Choroid plexus epithelial cell (primary cell): ENCODE measurements at regions not wholly inside any gene's neighbourhood (a gene's known extent, or its start where the extent isn't known, plus 50 kb on each side); places are given as distances from the start of the nearest gene placed in this dataset.

Source experiments
- DNase-seq: peaks from one replicate; pipeline ENCODE4 v3.0.0-alpha.2; 2010; ENCODE audit warnings: low read depth
- H3K4me3 ChIP-seq: 2 replicates; pipeline ENCODE4 v1.5.1; 2011; ENCODE audit warnings: low read depth, mild to moderate bottlenecking, control low read depth, low read length, moderate library complexity
- TF ChIP-seq, protein P1 (sequence below): conservative IDR thresholded peaks from 2 replicates; pipeline ENCODE4 v1.5.1; 2011; ENCODE audit warnings: low read depth, mild to moderate bottlenecking, control low read depth, inconsistent platforms, low read length, moderate library complexity

DNA sequence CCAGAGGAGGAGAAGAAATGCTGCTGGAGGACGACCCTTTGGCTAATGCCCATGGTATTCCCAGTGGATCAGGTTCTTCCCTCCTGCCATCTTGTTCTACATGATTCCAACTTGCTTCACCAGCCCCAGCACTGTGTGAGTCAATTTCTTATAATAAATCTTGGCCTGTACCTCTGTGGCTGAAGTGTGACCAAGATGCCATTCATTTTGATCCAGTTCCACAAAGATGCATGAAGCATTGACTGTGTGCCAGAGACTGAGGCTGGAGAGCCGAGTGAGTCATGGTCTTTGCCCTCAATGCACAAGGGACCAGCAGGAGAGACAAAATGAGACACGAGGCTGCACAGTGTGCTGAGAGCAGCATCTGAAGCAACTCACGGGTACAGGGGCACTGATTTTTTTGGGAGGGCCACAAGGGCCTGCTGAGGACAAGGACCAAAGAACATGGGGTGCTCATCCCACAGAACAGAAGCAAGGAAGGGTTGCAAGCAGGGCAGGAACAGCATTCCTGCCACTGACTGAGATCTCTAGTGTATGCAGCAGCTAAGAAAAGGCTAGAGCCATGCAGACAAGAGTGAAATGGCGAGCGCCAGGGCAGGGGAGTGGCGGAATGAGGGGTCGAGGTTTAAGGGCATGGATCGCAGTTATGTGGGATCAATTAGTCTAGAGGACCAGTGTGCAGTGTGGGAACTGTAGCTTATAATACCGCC is 207.0 kb downstream of the THBS2 start:
- TF ChIP-seq, protein P1, sequence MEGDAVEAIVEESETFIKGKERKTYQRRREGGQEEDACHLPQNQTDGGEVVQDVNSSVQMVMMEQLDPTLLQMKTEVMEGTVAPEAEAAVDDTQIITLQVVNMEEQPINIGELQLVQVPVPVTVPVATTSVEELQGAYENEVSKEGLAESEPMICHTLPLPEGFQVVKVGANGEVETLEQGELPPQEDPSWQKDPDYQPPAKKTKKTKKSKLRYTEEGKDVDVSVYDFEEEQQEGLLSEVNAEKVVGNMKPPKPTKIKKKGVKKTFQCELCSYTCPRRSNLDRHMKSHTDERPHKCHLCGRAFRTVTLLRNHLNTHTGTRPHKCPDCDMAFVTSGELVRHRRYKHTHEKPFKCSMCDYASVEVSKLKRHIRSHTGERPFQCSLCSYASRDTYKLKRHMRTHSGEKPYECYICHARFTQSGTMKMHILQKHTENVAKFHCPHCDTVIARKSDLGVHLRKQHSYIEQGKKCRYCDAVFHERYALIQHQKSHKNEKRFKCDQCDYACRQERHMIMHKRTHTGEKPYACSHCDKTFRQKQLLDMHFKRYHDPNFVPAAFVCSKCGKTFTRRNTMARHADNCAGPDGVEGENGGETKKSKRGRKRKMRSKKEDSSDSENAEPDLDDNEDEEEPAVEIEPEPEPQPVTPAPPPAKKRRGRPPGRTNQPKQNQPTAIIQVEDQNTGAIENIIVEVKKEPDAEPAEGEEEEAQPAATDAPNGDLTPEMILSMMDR = no peak
- peak; percentile 32 for DNase-seq
- no peak overlapping the region for H3K4me3 ChIP-seq

- no peak overlapping the region for H3K4me3 ChIP-seq
- no peak for DNase-seq
- TF ChIP-seq, protein P1 = no peak
Measured at GRCh38 chr6:169046021-169046420, 207.6 kb downstream of the THBS2 start.

- no peak for DNase-seq
- TF ChIP-seq, protein P1 = no peak
- no peak overlapping the region for H3K4me3 ChIP-seq
Measured at GRCh38 chr6:169045486-169045885, 208.2 kb downstream of the THBS2 start.

GRCh38 chr6:169044381-169045230 is 209.0 kb downstream of the THBS2 start:
- no peak for DNase-seq
- H3K4me3 ChIP-seq = no peak overlapping the region
- TF ChIP-seq, protein P1 = no peak

DNA sequence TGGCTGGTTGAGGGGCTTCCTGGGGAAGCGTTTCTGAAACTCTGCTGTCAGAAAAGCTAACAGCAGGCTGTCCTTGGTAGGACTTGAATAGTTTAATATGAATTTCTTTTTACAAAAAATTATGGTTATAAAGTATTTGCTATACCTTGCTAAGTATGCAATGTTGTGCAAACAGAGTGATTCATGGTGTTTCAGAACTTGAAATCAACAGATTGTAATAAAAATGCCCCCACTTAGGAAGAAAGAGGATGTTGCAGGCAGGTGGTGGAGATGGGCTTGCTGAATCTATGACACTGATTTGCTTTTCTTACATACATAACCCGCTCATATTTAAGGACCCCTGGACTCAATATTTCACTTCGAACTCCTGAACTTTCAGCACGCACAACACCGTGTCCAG is 211.6 kb downstream of the THBS2 start:
- peak; percentile 16 for DNase-seq
- no peak overlapping the region for H3K4me3 ChIP-seq
- TF ChIP-seq, protein P1 = no peak

GRCh38 chr6:169041078-169041477 is 212.6 kb downstream of the THBS2 start:
- TF ChIP-seq, protein P1 = no peak
- no peak for DNase-seq
- H3K4me3 ChIP-seq = no peak overlapping the region
